Testis (tissue), 2 donors: ENCODE measurements at regions not wholly inside any gene's neighbourhood (a gene's known extent, or its start where the extent isn't known, plus 50 kb on each side); places are given as distances from the start of the nearest gene placed in this dataset.

Experiments used
- DNase-seq: peaks from one replicate; pipeline ENCODE4 v3.0.0-alpha.2; 2019
- H3K27ac ChIP-seq, 2 donors: fragments of 200-600 bp; sonication (generic); one replicate each; pipeline ENCODE4 v1.5.1; 2019
- H3K27me3 ChIP-seq: fragments of 200-600 bp; sonication (generic); one replicate; pipeline ENCODE4 v1.5.1; 2019
- H3K36me3 ChIP-seq: fragments of 200-600 bp; sonication (generic); one replicate; pipeline ENCODE4 v1.5.1; 2017; ENCODE audit warnings: low read depth; ENCODE audit errors: missing control alignments
- H3K4me1 ChIP-seq: fragments of 200-600 bp; sonication (generic); one replicate; pipeline ENCODE4 v1.5.1; 2019
- H3K4me3 ChIP-seq, 2 donors: fragments of 200-600 bp; sonication (generic); one replicate each; pipeline ENCODE4 v1.5.1; 2017 to 2019
- H3K9me3 ChIP-seq: fragments of 200-600 bp; sonication (generic); one replicate; pipeline ENCODE4 v1.5.1; 2017
- POLR2A ChIP-seq: fragments of 450-650 bp; IDR thresholded peaks from one replicate; pipeline ENCODE4 v1.6.1; 2017; ENCODE audit warnings: antibody characterized with exemption, mild to moderate bottlenecking, moderate library complexity
- WGBS, 2 donors: methylation state at CpG; one replicate each; pipeline ENCODE4 v1.1.5; 2018; 5-methylcytosine and 5-hydroxymethylcytosine counted together
- intact Hi-C: fragments of 100-400 bp; cut with DNase I; formaldehyde crosslinking; loops from one replicate; pipeline ENCODE4 v1.15.1; 2023; ENCODE audit warnings: low total_unique reads
- TF ChIP-seq, protein P1 (sequence below), 3 experiments: fragments of 450-650 bp in 2 of 3; fragments of 200-600 bp in 1 of 3; sonication (generic) in 1 of 3; IDR thresholded peaks; one replicate each; pipeline ENCODE4 v1.5.1; 2016 to 2019; ENCODE audit warnings: antibody characterized with exemption in 3 of 3, mild to moderate bottlenecking in 2 of 3, moderate library complexity in 1 of 3

DNA sequence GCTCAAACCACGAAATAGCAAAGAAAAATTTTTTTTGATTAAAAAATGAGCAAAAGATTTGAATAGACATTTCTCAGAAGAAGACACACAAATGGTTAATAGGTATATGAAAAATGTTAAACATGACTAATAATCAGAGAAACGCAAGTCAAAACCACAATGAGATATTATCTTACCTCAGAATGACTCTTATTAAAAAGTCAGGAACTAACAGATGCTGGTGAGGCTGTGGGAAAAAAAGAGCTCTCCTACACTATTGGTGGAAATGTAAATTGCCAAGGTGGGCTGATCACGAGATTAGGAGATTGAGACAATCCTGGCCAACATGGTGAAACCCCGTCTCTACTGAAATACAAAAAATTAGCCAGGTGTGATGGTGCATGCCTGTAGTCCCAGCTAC, 315.5 kb upstream of the FLRT2 start:
- Histone ChIP-seq H3K4me3 (no peak overlapping the region), H3K27me3 (no peaks in the 10 kb centered on the region), H3K27ac (no peak overlapping the region), H3K4me1 (no peaks in the 10 kb centered on the region), H3K36me3 (no peaks in the 10 kb centered on the region), H3K9me3 (no peaks in the 10 kb centered on the region)
- TF ChIP-seq POLR2A, result no peak
- TF ChIP-seq, protein P1, sequence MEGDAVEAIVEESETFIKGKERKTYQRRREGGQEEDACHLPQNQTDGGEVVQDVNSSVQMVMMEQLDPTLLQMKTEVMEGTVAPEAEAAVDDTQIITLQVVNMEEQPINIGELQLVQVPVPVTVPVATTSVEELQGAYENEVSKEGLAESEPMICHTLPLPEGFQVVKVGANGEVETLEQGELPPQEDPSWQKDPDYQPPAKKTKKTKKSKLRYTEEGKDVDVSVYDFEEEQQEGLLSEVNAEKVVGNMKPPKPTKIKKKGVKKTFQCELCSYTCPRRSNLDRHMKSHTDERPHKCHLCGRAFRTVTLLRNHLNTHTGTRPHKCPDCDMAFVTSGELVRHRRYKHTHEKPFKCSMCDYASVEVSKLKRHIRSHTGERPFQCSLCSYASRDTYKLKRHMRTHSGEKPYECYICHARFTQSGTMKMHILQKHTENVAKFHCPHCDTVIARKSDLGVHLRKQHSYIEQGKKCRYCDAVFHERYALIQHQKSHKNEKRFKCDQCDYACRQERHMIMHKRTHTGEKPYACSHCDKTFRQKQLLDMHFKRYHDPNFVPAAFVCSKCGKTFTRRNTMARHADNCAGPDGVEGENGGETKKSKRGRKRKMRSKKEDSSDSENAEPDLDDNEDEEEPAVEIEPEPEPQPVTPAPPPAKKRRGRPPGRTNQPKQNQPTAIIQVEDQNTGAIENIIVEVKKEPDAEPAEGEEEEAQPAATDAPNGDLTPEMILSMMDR (IDR thresholded peaks at IDR 0.05), result no peak
- WGBS, 2 donors, result 79 to 84% methylated on average over 4 of the region's 4 CpGs
- no peak for DNase-seq
- intact Hi-C loops, result no loop called here

DNA sequence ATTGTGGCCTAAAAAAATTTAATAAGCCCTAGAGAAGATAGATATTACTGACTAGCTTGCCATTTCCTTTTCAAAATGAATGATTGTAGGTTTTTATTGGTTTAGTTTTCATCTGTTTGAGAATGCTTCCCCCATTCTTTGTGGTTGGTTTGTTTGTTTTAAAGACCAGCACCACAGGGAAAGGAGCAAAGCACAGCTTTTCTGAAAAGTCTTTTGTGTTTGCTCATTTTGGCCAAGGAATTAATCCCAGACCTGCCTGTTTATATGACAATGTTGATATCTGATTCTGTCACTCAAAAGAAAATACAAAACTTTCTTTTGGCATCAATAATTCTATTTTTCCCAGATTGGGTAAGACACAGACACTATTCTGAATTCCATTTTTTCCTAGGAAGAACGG, 312.5 kb upstream of the FLRT2 start:
- intact Hi-C loops, result no loop called here
- Histone ChIP-seq H3K27me3 (no peaks in the 10 kb centered on the region), H3K36me3 (no peaks in the 10 kb centered on the region), H3K9me3 (no peaks in the 10 kb centered on the region), H3K27ac (no peak overlapping the region), H3K4me3 (no peak overlapping the region), H3K4me1 (no peaks in the 10 kb centered on the region)
- TF ChIP-seq POLR2A, result no peak
- TF ChIP-seq, protein P1 (IDR thresholded peaks at IDR 0.05), result no peak
- WGBS, 2 donors, result 98 to 100% methylated on average over 1 of the region's 1 CpG
- no peak for DNase-seq

DNA sequence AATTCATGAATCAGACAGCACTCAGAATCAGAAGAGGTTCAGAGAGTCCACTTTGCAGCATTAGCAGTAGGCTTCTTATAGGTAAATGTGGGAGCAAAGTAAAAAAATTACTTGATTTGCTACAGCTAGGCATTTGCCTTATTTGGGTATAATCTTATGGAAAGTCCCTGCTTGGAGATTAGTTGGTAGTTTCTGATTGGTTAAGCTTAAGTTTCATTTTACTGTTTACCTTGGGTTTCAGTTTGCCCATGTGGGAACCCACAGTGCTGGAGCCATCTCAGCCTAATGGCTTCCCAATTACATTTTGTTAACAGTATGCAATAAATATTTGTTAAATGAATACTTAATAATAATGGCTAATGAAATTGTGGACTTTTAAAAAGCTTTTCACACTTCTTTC, 311.0 kb upstream of the FLRT2 start:
- Histone ChIP-seq H3K27ac (no peak overlapping the region), H3K4me3 (no peak overlapping the region), H3K36me3 (no peaks in the 10 kb centered on the region), H3K9me3 (no peaks in the 10 kb centered on the region), H3K27me3 (no peaks in the 10 kb centered on the region), H3K4me1 (no peaks in the 10 kb centered on the region)
- intact Hi-C loops, result no loop called here
- no peak for TF ChIP-seq POLR2A
- TF ChIP-seq, protein P1 (IDR thresholded peaks at IDR 0.05), result no peak
- no peak for DNase-seq

DNA sequence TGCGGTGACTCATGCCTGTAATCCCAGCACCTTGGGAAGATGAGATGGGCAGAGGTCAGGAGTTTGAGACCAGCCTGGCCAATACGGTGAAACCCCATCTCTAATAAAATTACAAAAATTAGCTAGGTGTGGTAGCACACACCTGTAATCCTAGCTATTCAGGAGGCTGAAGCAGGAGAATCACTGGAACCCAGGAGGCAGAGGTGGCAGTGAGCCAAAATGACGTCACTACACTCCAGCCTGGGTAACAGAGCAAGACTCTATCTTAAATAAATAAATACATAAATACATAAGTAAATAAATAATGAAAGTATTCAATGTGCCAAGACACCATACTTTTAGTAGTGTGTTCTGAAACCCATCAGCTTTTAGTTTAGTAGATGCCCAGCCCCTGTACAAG, 308.1 kb upstream of the FLRT2 start:
- Histone ChIP-seq H3K4me3 (no peak overlapping the region), H3K9me3 (no peaks in the 10 kb centered on the region), H3K36me3 (no peaks in the 10 kb centered on the region), H3K27me3 (no peaks in the 10 kb centered on the region), H3K4me1 (no peaks in the 10 kb centered on the region), H3K27ac (no peak overlapping the region)
- intact Hi-C loops, result no loop called here
- TF ChIP-seq POLR2A, result no peak
- TF ChIP-seq, protein P1 (IDR thresholded peaks at IDR 0.05), result no peak
- 77 to 78% methylated on average over 3 of the region's 3 CpGs for WGBS, 2 donors
- no peak for DNase-seq

DNA sequence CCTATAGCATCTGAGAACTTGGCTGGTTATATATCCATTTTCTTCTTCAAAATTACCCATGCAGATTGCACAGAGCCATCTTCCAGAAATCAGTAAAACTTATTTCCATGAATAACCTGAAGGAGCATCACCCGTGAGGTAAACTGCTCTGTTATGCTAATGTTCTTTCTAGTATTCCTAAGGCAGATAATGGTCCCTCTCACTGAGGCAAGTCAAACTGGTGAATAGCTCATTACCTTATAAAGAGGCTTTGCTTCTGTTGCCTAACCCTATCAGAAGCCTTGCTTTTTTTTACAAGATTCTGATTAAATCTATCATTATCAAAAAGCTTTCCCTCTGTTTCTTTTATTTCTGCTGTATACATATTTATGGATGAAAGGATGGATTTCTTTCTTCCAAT, 307.6 kb upstream of the FLRT2 start:
- TF ChIP-seq POLR2A, result no peak
- TF ChIP-seq, protein P1 (IDR thresholded peaks at IDR 0.05), result no peak
- Histone ChIP-seq H3K27ac (no peak overlapping the region), H3K36me3 (no peaks in the 10 kb centered on the region), H3K27me3 (no peaks in the 10 kb centered on the region), H3K9me3 (no peaks in the 10 kb centered on the region), H3K4me3 (no peak overlapping the region), H3K4me1 (no peaks in the 10 kb centered on the region)
- DNase-seq, result no peak
- whole genome bisulfite sequencing, 2 donors, result 84 to 100% methylated on average over 1 of the region's 1 CpG
- intact Hi-C loops, result no loop called here
